ENCODE measurements at regions not wholly inside any gene's neighbourhood (a gene's known extent, or its start where the extent isn't known, plus 50 kb on each side); places are given as distances from the start of the nearest gene placed in this dataset.
"Not testable (repeated sequence)": the region's sequence is repeated elsewhere in the genome, so short reads cannot be mapped to it uniquely, and the experiment has no call there.

DNA sequence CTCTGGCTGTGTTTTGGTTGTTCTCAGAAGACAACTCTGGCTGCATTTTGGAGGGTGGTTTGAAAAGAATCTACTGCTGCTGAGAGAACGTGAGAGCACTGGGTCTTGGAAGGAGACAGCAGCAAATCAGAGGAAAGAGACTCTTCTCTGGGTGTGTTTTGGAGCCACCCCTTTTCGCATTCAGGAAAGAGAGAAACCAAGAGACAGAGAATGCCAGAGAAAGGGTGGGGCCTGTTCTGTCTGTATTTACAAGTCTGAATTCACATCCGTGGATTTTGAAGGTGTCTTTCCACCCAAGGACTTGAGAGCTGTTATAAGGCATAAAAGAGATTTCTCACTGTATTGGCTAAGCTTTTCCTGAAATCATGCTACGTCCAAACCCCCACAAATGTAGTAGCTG is 187.2 kb downstream of the C1orf94 start:
- intact Hi-C loops (cut with DNase I, micrococcal nuclease), result no loop called here
- ATAC-seq (no peak), DNase-seq (no peak)

DNA sequence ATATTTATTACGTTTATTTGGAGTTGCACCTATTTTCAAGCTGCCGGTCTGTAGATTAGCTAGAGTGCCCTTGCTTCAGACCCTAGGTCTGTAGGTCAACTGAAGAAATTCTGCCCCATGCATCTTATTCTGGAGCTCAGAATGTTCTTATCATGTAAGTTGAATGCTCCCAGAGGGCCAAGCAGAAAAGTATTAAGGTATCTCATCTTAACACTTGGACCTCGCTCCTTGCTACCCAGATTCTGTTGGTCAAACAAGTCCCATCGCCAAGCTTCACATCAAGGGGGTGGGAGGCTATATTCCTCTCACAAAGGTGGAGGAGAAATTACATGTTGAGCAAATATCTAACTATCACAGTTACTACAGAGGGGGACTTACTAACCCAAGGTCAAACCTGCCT is 187.7 kb downstream of the C1orf94 start:
- intact Hi-C loops (cut with DNase I, micrococcal nuclease), result no loop called here
- DNase-seq, result no peak
- ATAC-seq, result no peak

DNA sequence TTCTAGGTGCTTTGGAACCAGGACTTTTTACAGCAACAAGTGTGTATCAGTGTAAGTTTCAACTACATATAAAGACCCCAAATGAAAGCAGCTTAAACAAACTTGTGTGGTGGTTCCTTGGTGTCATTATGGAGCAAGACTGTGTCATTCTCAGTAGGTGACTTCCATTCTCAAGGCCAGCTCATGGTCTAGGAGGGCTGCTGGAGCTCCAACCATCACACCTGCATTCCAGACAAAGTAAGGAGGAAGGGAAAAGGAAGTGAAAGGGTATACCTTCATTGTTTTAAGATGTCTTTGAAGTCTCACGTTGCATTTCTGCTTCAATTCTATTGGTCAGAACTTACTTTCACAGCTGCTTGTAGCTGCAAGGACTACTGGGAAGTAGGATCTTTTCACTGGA is 188.6 kb downstream of the C1orf94 start:
- intact Hi-C loops (cut with DNase I, micrococcal nuclease), result no loop called here
- ATAC-seq (no peak), DNase-seq (no peak)

DNA sequence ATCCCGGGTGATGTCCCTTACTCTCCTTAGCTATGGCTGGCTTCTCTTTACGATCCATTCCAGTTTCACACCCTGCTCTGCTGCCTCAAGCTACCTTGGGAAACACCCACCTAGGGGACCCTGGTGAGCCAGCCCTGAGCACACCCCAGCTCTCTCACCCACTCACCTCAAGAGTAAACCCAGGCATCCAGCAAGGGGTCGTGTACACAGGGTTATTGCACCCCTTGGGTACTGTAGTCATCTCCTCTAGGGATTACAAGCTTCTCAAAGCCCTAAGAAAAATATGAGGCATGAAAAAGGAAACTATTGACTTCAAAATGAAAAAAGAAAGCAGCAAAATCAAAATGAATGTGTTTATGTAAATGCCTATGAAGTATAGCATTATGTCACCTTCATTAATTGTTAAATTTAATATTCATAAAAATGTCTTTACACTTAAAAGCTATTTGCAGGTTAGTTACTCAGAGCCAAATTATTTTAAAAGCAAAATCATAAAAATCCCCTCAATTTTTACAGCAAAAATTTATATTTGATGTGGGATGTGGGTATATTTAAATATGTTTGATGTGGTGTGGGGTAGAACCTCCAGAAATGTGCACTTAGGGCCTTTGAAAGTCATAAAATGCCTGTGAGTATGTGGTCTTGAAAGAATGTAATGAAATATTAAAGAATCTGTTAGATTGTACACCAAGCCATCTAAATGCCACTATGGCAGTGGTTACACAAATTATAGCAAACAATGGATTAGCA is 190.3 kb downstream of the C1orf94 start:
- intact Hi-C loops (cut with DNase I, micrococcal nuclease), result no loop called here

DNA sequence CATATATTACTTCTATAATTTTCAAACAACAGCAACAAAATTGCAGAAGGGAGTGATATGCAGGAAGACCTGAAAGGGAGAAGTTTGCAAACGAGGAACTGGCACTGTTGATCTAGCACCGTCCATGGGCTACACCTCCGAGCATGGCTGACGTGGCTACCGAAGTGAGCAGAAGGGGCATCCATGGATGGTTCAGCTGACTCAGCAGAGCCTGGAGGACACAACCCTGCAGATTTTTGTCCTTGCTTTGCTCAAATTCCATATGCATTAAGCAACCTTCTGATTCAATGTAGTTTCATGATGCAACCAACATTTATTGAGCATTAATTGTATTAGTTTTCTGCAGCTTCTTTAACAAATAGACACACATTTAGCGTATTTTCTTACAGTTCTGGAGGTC is 191.2 kb downstream of the C1orf94 start:
- DNase-seq (no peak), ATAC-seq (no peak)
- intact Hi-C loops (cut with DNase I, micrococcal nuclease), result no loop called here

More for the DNA sequence above, 190.3 kb downstream of the C1orf94 start:
- ATAC-seq, result no peak
- DNase-seq, result no peak

DNA sequence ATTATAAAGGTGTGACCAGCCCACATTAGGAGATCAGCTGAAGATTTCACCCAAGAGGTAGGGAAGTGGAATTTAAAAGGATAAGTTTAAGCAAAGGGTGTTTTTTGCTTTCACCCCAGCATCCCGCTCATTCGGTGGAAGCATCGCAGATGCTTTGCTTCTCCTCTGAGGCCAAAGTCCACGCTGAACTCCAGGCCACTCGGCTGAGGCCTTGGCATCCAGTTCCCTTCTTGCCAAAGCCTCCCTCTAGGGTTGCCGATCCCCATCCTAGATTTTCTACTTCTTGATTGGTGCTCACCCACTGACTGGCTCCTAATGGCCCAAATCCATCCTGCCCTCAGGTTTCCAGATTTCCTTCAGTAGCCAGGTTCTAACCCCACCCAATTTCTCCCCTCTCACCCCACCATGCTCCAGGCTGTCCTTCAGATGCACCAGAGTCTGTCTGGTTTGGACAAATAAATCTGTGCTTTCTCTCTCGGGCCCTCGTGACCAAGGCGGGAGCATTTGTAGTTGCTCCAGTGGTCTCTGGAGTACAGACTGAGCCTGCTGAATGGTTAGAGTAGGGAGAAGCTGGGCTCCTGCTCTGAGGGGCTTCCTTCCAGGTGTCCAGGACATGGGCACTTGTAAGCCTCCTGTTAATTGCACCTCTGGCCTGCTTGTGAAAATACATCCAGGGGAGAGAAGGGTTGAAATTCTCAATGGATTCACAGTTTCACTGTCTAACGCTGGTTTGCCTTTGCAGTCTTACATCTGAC is 193.2 kb downstream of the C1orf94 start:
- ATAC-seq (no peak), DNase-seq (no peak)
- intact Hi-C loops (cut with DNase I, micrococcal nuclease), result no loop called here

DNA sequence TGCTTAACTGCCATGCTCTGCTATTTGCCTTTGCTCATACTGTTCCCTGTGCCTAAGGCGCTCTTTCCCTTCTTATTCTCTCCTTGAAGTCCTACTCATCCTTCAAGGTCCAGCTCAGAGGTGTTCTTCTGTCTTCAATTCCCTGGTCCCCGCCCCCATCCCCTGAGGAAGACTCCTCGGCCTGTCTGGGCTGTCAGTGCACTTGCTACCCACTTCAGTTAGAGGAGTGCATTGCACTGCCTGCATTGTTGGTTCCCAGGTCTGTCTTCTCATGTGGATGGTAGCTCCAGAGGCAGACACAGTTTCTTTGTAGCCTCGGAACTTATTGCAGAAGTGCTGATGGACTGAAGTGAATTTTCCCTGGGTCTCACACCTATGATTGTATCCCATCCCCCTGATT is 194.0 kb downstream of the C1orf94 start:
- intact Hi-C loops (cut with DNase I, micrococcal nuclease), result no loop called here
- ATAC-seq (no peak), DNase-seq (no peak)

DNA sequence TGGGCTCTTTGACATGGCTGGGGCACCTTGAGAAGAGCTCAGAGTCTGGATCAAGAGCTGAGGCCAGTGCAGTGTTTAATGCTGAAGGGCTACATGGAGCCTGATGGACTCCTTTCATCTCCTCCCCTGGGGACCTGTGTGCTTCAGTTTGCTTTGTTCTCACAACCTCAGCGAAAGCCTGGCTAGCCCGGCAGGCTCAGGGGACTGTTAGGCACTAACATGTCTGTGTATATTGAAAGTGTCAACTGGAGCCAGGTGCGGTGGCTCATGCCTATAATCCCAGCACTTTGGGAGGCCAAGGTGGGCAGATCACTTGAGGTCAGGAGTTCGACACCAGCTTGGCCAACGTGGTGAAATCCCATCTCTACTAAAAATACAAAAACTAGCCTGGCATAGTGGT is 194.5 kb downstream of the C1orf94 start:
- intact Hi-C loops (cut with DNase I, micrococcal nuclease); DNase-seq; ATAC-seq: not testable (repeated sequence)

DNA sequence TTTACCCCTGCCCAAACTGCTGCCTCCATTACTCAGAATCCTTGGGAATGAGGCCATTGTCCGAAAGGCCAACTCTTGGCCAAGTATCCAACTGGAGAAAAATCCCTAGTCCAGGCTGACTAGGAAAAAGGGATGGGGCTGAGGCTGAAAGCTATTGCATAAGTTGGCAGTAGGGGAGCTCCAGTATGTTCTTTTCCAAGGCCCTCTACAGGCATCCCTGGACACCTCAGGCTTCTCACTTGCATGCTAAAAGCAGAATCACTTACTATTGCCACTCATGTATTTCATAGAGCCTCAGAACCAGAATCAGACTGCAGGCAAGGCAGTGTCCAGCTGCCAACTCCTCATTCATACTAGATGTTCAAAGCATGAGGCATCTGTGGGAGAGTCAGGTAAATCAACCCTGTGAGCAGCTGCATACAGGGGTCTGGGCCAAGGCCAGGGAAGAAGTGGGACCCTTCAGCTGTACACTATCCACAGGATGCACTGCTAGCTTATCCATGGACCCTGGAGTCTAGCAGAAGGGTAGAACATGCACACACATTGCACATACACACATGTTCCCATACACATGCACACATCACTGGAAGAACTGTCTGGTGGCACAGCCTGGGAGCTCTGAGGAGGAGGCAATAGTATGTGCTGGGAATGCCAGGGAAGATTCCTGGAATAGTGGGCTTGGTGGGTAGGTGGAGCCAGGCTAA is 195.3 kb downstream of the C1orf94 start:
- DNase-seq, result no peak
- intact Hi-C loops (cut with DNase I, micrococcal nuclease), result no loop called here

DNA sequence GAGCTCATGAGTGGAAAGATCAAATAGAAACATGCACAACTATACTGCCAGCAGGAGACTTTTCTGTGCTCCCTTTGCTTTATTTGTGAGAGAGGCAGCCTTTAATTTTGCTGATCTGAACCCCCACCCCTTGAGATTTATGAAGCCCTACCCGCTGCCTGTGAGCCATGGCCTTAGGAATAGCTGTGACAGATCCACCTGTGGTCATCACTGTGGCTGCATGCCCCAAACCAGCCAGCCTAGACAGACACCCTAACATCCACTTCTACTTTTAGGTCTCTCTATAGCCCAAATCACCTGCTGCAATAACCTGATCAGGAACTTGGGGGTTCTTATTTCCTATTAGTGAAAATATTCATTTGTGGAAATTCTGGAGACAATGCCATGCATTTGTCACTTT is 196.2 kb downstream of the C1orf94 start:
- ATAC-seq, result no peak
- intact Hi-C loops (cut with DNase I, micrococcal nuclease), result no loop called here
- DNase-seq, result no peak

More for the DNA sequence above, 195.3 kb downstream of the C1orf94 start:
- no peak for ATAC-seq

DNA sequence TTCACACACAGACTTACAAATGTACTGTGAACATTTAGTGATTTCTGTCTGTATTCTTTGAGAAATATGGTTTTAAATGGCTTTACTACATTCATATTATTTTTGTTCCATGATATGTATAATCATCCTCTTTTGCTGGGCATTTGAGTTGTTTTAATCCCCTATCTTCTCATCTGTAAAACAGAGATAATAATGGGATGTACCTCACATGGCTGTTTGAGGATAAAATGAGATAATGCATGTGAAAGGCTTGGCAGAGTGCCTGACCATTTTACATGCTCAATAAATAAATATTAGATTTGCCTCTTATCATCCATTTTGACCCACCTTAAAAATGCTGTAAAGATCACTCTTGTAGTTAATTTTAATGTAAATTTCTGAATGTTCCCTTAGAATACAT is 197.2 kb downstream of the C1orf94 start:
- ATAC-seq, result no peak

DNA sequence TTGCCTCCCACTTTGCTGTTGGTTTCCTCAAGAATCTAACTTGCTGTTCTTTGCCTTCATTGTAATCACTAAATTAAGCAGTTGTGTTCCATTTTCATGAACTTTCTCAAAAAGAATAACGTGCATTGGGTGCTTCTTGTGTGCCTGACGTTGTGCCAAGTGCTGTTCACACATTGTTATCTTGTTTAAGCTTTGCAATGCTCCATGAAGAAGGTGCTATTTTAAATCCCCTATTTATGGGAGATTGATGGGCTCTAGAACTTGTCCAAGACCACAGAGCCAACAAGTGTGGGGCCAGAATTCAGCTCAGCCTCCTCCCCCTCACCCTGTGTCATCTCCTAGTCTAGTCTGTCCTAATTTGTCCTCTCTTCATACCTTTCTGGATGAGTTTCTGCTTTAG is 199.8 kb downstream of the C1orf94 start:
- ATAC-seq, result no peak
- intact Hi-C loops (cut with DNase I, micrococcal nuclease), result no loop called here
- no peak for DNase-seq

More for the DNA sequence above, 197.2 kb downstream of the C1orf94 start:
- intact Hi-C loops (cut with DNase I, micrococcal nuclease), result no loop called here
- DNase-seq, result no peak

DNA sequence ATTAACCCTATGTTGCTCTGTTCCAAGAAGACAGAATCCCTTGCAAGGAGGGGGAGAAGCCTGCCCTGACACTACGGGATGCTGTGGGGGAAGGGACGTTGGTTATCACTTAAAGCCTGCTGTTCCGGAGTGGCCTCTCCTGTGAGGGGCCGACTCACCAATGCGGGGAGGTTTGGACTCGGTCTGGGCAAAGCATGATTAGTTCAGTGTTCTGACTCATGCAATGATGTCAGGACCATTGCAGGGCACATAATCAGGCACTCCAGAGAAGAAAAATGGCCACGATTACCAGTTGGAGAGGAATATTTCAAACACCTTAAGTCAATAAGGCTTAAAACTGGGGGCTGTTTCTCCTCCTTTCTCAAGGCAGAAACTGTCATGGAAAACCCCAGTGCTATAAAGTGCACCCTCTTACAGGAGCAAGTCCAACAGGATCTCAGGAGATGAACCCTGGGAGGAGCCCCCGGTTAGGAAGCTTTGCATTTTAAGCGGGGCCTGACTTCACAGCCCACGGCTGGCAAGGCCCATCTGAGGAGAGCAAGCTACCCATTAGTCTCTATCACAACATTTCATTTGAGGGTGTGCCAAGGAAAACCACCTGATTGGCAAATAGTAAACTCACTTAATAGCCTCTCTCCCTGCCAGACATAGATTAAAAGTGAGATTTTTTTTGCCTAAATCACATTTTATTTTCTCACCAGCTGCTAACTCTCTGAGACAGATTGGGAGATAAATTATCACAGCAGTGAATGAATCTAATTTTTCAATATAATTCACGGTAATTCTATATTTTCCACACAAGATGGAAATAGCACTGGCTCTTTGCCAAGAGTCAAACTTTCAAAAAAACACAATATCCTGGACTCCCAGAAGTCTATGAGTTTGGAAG is 202.5 kb downstream of the C1orf94 start:
- DNase-seq (no peak), ATAC-seq (no peak)
- intact Hi-C loops (cut with DNase I, micrococcal nuclease), result no loop called here

DNA sequence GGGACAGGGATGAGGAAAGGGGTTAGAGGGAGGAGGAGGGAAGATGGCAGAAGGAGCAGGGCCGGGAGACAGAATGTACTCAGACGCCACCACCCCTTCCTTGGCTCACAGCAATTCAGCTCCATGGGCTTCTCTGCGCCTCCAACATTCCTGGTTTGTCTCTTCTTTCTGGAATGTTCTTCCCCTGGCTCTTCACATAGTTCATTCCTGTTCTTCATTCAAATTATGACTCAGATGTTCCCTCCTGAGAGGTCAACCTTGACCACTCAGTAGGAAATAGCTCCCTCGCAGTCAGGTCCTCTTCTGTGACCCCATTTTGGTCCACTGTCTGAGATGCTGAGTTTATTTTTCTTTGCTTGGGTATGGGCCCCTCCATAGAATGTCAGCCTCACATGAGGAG is 203.2 kb downstream of the C1orf94 start:
- no peak for DNase-seq
- no peak for ATAC-seq
- intact Hi-C loops (cut with DNase I, micrococcal nuclease), result no loop called here

DNA sequence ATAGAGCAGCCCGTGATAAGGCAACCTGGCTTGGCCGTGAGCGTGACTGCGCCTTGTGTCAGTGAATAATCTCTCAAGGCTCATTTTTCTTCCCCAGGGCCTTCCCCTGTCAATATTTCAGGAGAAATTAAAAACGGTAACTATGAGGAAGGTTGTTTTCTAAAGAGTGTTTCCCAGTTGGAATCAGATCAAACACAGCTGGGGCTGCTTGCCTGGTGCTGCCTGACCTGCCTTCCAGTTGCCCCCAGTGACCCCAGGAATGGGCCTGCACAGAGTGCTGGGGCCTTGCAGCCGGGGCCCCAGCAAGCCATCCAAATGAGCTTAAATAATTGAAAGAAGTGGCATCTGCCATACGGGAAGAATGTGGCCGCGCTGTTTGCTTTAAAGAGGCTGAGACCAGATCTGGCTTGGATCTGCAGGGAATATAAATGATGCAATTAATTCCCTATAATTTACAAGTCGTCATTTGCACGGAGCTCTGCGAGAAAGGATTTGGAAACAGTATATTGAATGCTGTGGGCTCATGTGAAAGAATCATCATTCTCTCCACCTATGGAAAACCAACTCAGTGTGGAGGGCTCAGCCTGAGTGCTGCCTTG is 203.9 kb downstream of the C1orf94 start:
- no peak for DNase-seq
- ATAC-seq, result no peak
- intact Hi-C loops (cut with DNase I, micrococcal nuclease), result no loop called here

DNA sequence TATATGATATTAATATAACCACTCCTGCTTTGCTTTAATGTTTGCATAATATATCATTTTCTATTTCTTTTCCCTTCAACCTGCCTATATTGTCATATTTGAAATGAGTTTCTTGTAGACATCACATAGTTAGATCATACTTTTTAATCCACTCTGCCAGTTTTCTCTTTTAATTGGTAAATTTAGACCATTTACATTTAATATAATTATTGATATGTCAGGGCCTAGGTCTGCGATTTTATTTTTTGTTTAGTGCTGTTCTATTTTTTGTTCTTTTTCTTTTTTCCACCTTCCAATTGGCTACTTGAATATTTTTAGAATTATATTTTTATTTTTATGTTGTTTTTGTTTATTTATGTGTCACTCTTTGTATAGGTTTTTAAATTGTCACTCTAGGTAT is 213.3 kb downstream of the C1orf94 start:
- DNase-seq (no peak), ATAC-seq (no peak)
- intact Hi-C loops (cut with DNase I, micrococcal nuclease), result no loop called here

DNA sequence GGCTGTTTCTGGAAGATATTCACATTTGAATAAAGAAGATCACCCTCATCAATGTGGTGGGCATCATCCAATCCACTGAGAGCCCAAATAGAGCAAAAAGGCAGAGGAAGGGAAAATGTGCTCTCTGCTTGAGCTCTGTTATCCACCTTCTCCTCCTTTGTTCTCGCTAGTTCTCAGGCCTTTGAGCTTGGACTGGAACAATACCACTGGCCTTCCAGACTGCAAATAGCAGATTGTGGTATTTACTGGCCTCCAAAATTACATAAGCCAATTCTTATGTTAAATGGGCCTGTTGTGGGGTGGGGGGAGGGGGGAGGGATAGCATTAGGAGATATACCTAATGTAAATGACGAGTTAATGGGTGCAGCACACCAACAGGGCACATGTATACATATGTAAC is 219.3 kb downstream of the C1orf94 start:
- ATAC-seq (no peak), DNase-seq (no peak)
- intact Hi-C loops (cut with DNase I, micrococcal nuclease), result no loop called here

DNA sequence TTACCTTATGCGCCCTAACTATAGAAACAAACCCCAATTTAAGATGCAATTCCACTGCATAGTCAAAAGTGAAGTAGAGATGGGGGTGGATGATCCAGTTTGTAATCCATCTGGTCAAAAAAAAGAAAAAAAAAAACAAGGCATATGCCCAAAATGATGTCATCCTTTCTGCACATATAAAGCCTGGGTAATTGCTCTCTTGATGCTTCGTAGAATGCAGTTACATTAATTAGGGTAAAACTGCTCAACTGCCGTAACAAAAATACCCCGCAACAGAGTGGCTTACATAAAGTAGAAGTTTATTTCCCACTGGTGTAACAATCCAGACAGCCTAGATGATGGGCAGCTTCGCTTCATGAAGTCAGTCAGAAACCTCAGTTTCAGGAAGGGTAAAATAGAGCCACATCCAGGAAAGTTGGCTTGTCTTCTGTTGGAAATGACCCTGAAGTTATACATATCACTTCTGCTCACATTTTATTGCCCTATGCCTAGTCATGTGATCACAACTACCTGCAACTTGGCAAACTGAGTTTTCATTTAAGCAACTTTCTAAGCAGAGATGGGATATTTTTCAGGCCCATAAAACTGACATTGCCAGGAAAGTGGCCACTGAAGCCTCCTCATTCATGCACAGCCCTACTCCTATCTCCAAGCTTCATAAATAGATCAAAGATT is 221.7 kb downstream of the C1orf94 start:
- no peak for DNase-seq
- intact Hi-C loops (cut with DNase I, micrococcal nuclease), result no loop called here
- no peak for ATAC-seq
